ENCODE measurements at regions not wholly inside any gene's neighbourhood (a gene's known extent, or its start where the extent isn't known, plus 50 kb on each side); places are given as distances from the start of the nearest gene placed in this dataset.
"Not testable (repeated sequence)": the region's sequence is repeated elsewhere in the genome, so short reads cannot be mapped to it uniquely, and the experiment has no call there.

- no peak for DNase-seq
Measured at GRCh38 chr1:94362466-94363058, 55.6 kb upstream of the ABCD3 start.

- no peak for DNase-seq
Measured at GRCh38 chr1:94358630-94359599, 59.3 kb upstream of the ABCD3 start.

GRCh38 chr1:94357661-94358060 is 60.5 kb upstream of the ABCD3 start:
- DNase-seq, result no peak

GRCh38 chr1:94355485-94355980 is 62.7 kb upstream of the ABCD3 start:
- DNase-seq, result no peak

- no peak for DNase-seq
Measured at GRCh38 chr1:94351481-94351880, 66.7 kb upstream of the ABCD3 start.

- no peak for DNase-seq
Measured at GRCh38 chr1:94350350-94350924, 67.8 kb upstream of the ABCD3 start.

GRCh38 chr1:94349853-94350252 is 68.3 kb upstream of the ABCD3 start:
- no peak for DNase-seq

GRCh38 chr1:94348386-94348785 is 69.8 kb upstream of the ABCD3 start:
- not testable (repeated sequence) for DNase-seq

- peak; percentile 82 for DNase-seq
Measured at GRCh38 chr1:94345148-94345721, 73.0 kb upstream of the ABCD3 start.

GRCh38 chr1:94342416-94342815 is 75.8 kb upstream of the ABCD3 start:
- DNase-seq, result no peak

GRCh38 chr1:94339206-94339927 is 78.8 kb upstream of the ABCD3 start:
- peak; percentile 82 for DNase-seq

- no peak for DNase-seq
Measured at GRCh38 chr1:94336991-94337390, 81.2 kb upstream of the ABCD3 start.

- peak; percentile 62 for DNase-seq
Measured at GRCh38 chr1:94335950-94336349, 82.2 kb upstream of the ABCD3 start.

- no peak for DNase-seq
Measured at GRCh38 chr1:94335447-94335846, 82.7 kb upstream of the ABCD3 start.

GRCh38 chr1:94334764-94335163 is 83.4 kb upstream of the ABCD3 start:
- no peak for DNase-seq

GRCh38 chr1:94332952-94333351 is 85.2 kb upstream of the ABCD3 start:
- DNase-seq, result no peak

GRCh38 chr1:94332516-94332915 is 85.7 kb upstream of the ABCD3 start:
- no peak for DNase-seq

- no peak for DNase-seq
Measured at GRCh38 chr1:94329986-94330385, 88.2 kb upstream of the ABCD3 start.

GRCh38 chr1:94329276-94329675 is 88.9 kb upstream of the ABCD3 start:
- no peak for DNase-seq

GRCh38 chr1:94327001-94327690 is 89.8 kb upstream of the ARHGAP29 start:
- DNase-seq, result no peak

GRCh38 chr1:94326329-94326728 is 88.9 kb upstream of the ARHGAP29 start:
- no peak for DNase-seq
